ENCODE measurements at regions not wholly inside any gene's neighbourhood (a gene's known extent, or its start where the extent isn't known, plus 50 kb on each side); places are given as distances from the start of the nearest gene placed in this dataset.

DNA sequence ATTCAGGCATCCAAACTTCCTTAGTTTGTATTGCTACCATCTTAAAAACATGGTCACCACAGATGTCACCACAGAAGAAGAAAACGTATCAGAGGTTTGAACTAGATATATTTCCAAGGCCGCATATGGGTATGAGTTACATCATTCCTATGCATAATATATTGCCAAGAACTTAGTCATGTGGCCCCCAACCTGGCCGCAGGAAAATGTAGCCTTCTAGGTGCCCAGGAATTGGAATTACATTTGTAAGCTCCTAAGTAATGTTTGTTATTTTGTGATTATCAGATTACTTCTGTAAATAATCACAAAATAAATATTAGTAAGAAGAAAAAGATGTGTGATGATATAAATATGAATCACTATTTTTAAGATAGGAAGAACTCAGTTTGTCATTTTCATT lies 351.4 kb downstream of the ISL1 start:
- DNase-seq (ENCODE audit: low read depth in 4 of 4, low spot score in 2 of 4) = no peak

DNA sequence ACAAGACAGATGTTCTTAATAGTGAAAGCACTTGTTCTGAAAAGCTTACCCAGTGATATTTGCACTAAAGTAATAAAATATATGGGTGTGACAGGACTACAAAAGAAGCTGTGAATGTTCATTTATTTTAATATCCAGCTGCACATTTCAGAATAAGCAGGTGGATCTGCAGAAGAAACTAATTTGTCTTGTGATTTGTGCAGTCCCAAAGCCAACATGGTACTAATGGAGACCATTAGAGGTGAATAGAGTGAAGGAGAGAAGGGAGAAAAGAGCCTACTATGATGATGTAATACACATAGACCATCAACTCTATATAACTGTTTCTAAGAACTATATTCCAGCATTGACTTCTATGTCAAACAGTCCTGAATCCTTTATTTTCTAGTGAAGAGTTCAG lies 362.8 kb downstream of the ISL1 start:
- DNase-seq (ENCODE audit: low read depth in 4 of 4, low spot score in 2 of 4) = no peak

DNA sequence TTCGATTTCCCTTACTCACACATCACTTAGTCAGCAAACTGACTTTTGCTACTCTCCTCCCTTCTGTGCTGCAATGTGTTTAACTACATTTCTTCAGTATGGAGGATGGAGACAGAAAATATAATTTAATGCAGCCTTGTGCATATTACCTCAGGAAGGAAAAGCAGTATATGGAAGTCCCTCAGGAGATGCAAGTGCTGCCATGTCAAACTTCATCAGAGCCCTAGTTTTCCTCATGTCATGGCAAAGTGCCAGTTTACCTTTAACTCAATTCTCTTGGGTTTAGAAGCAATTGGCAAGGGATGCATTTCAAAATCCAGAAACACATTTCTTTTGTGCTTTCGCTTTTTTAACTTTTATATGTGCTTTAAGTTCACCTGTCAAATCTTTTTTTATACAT lies 365.4 kb downstream of the ISL1 start:
- no peak for DNase-seq (ENCODE audit: low read depth in 4 of 4, low spot score in 2 of 4)
